ENCODE measurements at regions not wholly inside any gene's neighbourhood (a gene's known extent, or its start where the extent isn't known, plus 50 kb on each side); places are given as distances from the start of the nearest gene placed in this dataset.

DNA sequence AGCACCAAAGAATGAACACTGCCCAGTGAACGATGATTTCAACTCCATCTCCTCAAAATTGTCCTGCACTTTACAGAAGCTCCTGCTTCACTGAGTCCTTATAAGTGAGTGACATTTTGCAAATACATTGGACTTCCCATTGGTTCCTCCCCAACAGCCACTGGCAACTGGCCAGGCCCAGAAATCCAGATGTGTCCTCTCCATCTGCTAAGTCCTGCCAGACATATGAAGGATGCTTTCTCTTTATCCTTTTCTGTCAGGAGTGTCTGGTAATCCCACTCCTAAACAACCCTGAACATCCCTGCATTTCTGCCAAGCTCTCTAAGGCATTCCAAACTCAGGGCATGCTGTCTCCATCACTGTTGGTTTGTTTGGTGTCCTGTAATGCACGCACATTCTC is 271.8 kb downstream of the RRAGC start:
- H3K9me3 Mint-ChIP-seq, result peaks cover 1% of the 10 kb centered on the region
- no peak for ATAC-seq
- H3K27ac Mint-ChIP-seq, result no peak overlapping the region
- intact Hi-C loops (cut with micrococcal nuclease), result loop anchor here (10.0 kb wide), 1 partner anchor 93 kb away; no protein-coding TSS in a partner anchor
- peaks cover 12% of the 10 kb centered on the region for H3K4me1 Mint-ChIP-seq (ENCODE audit: low read depth)
- no peaks in the 10 kb centered on the region for H3K36me3 Mint-ChIP-seq (ENCODE audit: low read depth)
- POLR2A ChIA-PET, result no interaction called here
- CTCF ChIA-PET, result interaction anchor here (0.9 to 1.8 kb wide), 4 partner anchors 9 to 97 kb away, joined by 3 to 7 read pairs (median 4); no protein-coding TSS in a partner anchor
- H3K27me3 Mint-ChIP-seq, result peaks cover 23% of the 10 kb centered on the region
- no peak for DNase-seq
- no peak for TF ChIP-seq CTCF (IDR thresholded peaks at IDR 0.05)
- H3K4me3 Mint-ChIP-seq, result no peak overlapping the region

DNA sequence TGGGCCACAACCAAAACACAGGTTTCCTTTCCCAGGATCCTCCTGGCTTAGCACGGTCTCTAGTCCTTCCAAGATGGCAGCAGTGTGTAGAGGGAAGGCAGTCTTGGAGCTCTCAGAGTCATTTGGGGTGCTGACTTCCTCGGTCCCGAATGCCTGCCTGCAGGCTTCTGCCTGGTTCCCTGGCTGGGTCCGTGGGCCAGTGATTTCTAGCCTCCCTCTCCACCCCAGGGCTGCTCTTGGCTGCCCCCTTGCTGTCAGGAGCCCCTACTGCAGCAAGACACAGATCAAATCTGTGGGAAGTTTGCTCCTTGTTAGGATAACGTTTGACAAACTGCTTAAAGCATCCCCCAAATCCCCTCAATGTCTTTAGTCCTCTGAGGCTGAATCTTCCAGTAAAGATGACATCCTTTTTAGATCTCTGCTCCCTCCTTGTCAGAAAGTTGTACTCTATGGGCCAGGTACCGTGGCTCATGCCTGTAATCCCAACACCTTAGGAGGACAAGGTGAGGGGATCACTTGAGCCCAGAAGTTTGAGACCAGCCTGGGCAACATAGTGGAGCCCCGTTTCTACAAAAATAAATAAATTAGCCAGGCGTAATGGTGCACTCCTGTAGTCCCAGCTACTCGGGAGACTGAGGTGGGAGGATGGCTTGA is 272.5 kb downstream of the RRAGC start:
- no peaks in the 10 kb centered on the region for H3K9me3 Mint-ChIP-seq
- DNase-seq, result peak; percentile 63
- peaks cover 12% of the 10 kb centered on the region for H3K4me1 Mint-ChIP-seq (ENCODE audit: low read depth)
- TF ChIP-seq CTCF (IDR thresholded peaks at IDR 0.05), result peak; percentile 94
- ATAC-seq, result peak; percentile 77
- no peak overlapping the region for H3K27ac Mint-ChIP-seq
- H3K27me3 Mint-ChIP-seq, result peaks cover 23% of the 10 kb centered on the region
- CTCF ChIA-PET, result interaction anchor here (0.8 to 1.8 kb wide), 9 partner anchors 8 to 97 kb away, joined by 3 to 7 read pairs (median 4); no protein-coding TSS in a partner anchor
- H3K36me3 Mint-ChIP-seq (ENCODE audit: low read depth), result no peaks in the 10 kb centered on the region
- POLR2A ChIA-PET, result no interaction called here
- intact Hi-C loops (cut with micrococcal nuclease), result loop anchor here (10.0 kb wide), 1 partner anchor 92 kb away; no protein-coding TSS in a partner anchor
- no peak overlapping the region for H3K4me3 Mint-ChIP-seq

DNA sequence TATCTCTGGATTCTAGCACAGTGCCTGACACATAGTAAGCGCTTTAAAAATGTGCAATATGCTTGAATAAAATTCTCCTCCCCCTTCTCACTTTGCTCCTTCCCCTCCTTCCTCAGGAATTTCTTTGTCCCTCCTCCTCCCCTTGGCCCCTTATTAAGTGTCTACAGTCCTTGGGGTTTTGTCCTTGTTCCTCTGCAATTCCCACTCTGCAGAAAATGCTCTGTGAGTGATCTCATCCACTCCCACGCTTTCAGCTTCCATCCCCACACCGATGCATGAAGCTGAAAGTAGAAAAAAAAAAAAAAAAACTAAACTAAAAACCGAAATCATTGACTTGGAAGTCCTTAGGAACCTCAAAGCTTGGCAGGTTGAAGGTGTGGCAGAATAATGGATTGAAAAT is 273.6 kb downstream of the RRAGC start:
- Mint-ChIP-seq H3K4me1 (ENCODE audit: low read depth) (peaks cover 12% of the 10 kb centered on the region), H3K4me3 (no peak overlapping the region), H3K27ac (no peak overlapping the region), H3K36me3 (ENCODE audit: low read depth) (no peaks in the 10 kb centered on the region), H3K27me3 (peaks cover 25% of the 10 kb centered on the region), H3K9me3 (no peaks in the 10 kb centered on the region)
- ChIA-PET CTCF (interaction anchor here (1.1 to 1.6 kb wide), 4 partner anchors 16 to 96 kb away, joined by 3 to 4 read pairs (median 4); no protein-coding TSS in a partner anchor), POLR2A (interaction anchor here (0.6 kb wide), 1 partner anchor 484 kb away, joined by 3 read pairs; no protein-coding TSS in a partner anchor)
- no peak for TF ChIP-seq CTCF (IDR thresholded peaks at IDR 0.05)
- ATAC-seq, result no peak
- intact Hi-C loops (cut with micrococcal nuclease), result loop anchor here (10.0 kb wide), 1 partner anchor 91 kb away; no protein-coding TSS in a partner anchor
- DNase-seq, result no peak

- Mint-ChIP-seq H3K4me1 (ENCODE audit: low read depth) (peaks cover 12% of the 10 kb centered on the region), H3K27ac (no peak overlapping the region), H3K36me3 (ENCODE audit: low read depth) (no peaks in the 10 kb centered on the region), H3K4me3 (no peak overlapping the region), H3K9me3 (no peaks in the 10 kb centered on the region), H3K27me3 (peaks cover 25% of the 10 kb centered on the region)
- POLR2A ChIA-PET, result no interaction called here
- intact Hi-C loops (cut with micrococcal nuclease), result loop anchor here (10.0 kb wide), 1 partner anchor 91 kb away; no protein-coding TSS in a partner anchor
- ATAC-seq (no peak), DNase-seq (no peak)
- CTCF ChIA-PET, result interaction anchor here (1.2 to 1.6 kb wide), 5 partner anchors 15 to 88 kb away, joined by 4 to 6 read pairs (median 4); no protein-coding TSS in a partner anchor
- no peak for TF ChIP-seq CTCF (IDR thresholded peaks at IDR 0.05)
Measured at GRCh38 chr1:38585460-38585859, 274.1 kb downstream of the RRAGC start.

Data from activated CD8-positive, alpha-beta T cell treated with anti-CD3 and anti-CD28 coated beads for 36 hours (primary cell).